HG03457 (cell line): ENCODE measurements at regions not wholly inside any gene's neighbourhood (a gene's known extent, or its start where the extent isn't known, plus 50 kb on each side); places are given as distances from the start of the nearest gene placed in this dataset.
"Not testable (repeated sequence)": the region's sequence is repeated elsewhere in the genome, so short reads cannot be mapped to it uniquely, and the experiment has no call there.

ENCODE experiments used
- ATAC-seq: cut with Tn5 transposase; IDR thresholded peaks from one replicate; pipeline ENCODE4 v1.9.1; 2021; ENCODE audit warnings: moderate number of reproducible peaks; ENCODE audit not compliant: unreplicated experiment

DNA sequence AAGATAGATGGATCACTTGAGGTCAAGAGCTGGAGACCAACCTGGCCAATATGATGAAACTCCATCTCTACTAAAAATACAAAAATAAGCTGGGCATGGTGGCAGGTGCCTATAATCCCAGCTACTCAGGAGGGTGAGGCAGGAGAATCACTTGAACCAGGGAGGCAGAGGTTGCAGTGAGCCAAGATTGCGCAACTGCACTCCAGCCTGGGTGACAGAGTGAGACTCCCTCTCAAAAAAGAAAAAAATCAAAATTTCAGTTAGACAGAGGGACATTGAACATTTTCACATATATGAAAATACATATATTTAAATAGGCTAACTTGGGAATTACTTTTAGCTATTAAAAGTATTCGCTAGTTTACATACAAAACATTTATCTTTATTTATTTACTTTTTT lies 293.6 kb upstream of the KCNH7 start:
- not testable (repeated sequence) for ATAC-seq

DNA sequence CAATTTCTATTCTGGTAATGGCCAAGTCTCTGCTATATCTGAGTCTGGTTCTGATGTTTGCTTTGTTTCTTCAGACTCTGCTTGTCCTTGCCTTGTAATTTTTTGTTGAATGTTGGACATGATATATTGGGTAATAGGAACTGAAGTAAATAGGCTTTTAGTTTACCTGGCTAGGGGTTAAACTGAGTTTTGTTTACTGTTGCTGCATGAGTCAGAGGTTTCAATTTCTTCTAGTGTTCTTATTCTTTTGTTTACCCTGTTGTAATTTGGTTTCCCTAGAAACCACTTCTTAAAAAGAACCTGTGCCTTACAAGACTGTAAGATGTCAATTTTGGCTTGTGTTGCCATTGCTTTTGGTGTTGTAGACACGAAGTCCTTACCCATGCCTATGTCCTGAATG lies 285.0 kb upstream of the KCNH7 start:
- peak; percentile 65 for ATAC-seq

DNA sequence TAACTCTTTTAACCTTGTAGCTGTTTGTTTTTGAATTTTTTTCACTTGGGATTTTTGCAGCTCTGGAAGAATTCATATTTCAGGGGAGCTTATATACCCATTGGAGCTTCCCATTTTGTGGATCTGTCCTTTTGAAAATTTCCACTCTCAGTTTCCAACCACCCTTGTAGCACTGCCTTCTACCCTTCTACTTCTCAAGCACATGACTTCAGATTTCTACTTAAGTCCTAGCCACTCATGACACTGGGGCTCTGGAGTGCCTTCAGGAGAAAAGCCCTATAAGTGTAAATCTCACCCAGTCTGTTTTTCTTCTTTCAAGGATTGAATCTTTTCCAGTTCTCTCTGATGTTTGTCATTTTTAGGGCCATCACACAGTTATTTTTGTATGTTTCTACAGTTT lies 283.7 kb upstream of the KCNH7 start:
- ATAC-seq = no peak

DNA sequence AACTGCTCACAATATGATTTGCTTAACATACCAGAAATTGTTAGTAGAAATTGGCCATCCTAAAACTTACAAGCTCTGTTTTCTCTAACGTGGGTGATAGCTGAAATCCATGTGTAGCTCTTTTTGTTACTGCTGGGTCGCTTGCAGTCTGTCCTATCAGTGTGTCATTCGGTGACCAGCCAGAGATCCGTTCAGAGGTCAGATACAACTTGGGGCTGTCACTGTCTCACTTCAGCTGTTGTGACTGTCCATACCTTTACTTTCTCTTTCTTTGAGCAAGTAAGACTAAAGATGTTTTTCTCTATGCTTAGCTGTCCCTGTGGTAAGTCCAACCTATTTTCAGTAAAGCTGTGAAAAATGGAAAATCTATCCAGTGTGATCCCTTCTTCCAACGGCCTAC lies 282.9 kb upstream of the KCNH7 start:
- no peak for ATAC-seq

DNA sequence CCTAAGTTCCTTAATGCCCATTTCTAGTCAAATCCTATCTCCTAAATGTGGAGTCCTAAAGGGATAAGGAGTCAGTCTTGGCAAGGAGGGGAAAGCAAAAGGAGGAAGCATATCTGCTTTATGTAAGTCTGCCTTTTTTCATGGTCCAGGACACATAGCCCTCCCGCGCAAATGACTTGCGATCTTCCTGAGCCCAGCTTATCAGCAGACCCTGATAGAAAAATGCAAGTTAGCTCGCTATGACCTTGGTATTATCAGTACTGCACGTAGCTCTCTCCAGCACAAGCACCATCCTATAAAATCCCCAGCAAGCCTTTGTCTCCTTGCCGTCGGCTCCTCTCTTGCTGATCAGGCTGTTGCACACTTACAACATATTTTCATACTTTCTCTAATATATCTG lies 281.4 kb upstream of the KCNH7 start:
- no peak for ATAC-seq

DNA sequence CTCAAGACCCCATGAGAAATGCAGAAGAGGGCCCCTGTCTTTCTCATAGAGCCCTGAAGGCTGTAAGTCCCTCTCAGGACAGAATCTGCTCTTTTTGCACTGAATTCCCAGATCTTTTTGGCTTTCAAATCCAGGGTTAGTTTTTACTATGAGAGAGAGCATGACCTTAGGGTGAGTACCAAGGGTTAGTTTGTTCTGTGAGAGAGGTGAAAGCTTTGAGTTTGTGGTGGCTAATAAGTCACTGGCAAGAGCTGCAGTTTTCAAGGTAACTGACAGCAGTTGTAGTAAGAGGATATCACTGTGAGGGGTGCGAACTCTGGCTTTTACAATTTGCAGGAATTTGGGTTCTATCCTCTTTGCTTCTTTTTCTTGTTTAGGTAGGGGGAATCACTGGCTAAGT lies 248.4 kb upstream of the KCNH7 start:
- no peak for ATAC-seq

DNA sequence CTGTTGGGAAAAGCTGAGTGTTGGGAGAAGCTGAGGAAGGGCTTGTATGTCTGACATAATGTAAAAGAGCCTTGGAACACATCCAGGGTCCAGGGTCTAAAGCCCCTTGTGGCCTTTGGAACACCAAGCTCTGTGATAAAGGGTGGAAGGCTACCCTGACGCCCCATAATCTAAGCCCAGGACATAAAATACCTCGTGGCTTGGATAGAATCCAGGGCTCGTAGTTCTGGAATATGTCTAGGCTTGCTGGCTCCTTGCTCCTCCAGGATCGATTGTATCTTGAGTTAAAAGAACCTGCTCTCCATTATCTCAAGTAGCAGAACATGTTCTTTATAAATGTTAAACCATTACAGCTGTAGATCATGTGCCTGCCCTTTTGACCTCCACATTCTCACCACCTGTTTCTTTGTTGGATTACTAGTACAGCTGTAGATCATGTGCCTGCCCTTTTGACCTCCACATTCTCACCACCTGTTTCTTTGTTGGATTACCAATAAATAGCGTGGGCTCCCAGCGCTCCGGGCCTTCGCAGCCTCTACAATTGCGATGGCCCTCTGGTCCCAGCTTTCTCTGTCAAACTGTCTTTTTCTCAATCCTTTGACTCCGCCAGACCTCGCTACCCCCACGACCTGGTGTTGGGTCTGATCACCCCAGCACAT lies 246.9 kb upstream of the KCNH7 start:
- not testable (repeated sequence) for ATAC-seq

DNA sequence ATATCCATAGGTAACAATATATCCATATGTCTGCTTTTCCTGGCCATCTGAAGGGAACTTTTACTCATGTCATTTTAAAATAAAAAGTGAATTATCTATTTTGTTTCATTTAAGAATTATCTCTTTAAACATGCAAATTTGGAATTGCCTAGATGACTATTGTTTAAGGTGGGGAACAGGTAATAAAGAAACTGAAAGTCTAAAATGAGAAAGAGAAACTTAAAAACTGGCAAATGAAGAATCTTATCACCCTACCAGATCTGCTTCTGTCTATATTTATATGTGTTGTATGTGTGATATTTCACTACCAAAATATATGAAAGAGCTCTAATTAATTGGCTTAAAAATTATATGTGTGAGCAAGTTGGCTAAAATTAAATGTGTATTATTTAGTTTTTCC lies 243.2 kb upstream of the KCNH7 start:
- no peak for ATAC-seq

DNA sequence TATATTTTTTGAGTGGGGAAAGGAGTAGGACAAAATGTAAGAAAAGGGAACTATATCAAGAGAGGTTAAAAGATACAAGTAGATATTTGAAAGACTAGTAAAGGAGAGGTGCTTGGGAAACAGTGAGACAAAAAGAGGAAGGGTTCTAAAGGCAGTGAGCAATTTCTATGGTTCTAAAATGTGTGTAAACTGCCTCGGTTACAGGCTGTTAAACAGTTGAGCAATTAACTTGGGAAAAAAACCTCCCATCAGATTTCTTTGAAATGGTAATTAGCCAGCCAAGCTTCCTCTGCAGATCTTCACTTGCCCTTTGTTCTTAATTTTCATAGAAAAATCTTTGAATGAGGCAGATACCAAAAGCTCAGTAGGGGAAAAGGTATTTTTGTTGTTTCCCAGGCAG lies 238.7 kb upstream of the KCNH7 start:
- ATAC-seq = no peak

DNA sequence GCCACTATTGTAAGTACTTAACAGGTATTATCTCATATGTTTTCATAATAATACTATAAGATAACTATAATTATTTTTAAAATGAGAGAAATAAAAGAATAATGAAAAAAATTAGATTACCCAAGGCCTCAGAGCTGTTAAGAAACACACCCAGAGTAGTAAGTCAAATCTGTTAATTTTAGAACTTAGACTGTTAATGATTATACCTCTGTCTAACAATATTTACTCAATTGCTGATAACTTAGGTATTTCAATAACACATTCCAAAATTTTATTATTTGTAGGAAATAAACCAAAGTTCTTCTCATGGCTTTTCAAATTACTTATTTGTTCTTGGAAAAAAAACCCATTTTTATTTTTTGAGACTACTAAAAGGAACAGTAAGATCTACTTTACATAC lies 227.5 kb upstream of the KCNH7 start:
- ATAC-seq = no peak

DNA sequence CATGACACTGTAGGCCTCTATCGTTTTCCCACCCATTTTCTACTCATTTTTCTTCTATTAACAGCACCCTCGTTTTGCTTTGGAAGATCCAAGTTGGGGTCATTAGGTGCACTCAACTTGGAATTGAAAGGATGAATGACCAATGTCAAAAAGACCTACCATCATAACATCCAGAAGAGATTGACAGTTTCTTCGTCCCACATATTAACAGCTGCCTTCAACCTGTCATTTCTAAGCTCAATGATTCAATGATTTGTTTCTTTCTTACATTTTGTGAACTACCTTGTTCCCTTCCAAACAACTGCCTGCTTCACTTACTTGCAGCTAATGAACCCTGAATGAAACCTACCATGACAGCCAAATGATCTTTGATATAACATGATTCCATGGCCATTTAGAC lies 224.0 kb upstream of the KCNH7 start:
- ATAC-seq = no peak

DNA sequence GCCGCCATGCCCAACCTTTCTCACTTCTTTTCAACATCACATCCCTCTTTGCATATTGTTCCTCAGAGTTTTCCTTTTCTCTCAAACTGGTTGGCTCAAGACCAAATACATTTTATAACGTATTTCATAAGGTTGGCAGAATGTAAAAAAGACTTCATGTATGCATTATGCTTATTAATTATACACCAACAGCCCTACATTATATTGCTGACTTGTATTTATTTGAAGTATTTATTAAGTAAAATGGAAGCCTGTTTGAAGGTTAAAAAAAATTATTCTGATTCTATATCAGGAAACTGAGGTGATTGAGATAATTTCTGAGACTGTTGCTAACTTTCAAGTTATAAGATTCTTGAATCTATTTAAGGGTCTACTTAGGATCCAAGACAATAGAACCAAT lies 208.0 kb upstream of the KCNH7 start:
- ATAC-seq = no peak

DNA sequence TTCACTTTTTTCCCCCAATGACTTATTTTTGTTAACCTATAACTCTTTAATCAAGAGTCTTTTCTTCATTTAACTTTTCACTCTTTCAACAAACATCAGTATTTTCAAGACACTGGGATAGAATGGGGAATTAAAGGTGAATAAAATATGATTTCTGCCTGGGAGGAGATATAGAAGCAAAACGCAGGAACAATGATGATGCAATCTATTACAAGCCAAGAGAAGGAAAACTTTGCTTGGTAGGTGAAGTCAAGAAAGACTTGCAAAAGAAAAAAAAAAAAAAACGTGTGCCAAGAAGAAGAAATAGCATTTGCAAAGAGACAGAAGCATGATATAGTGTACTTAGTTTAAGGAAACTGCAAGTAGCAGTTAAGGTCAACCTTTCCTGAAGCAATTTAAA lies 207.3 kb upstream of the KCNH7 start:
- ATAC-seq = no peak

DNA sequence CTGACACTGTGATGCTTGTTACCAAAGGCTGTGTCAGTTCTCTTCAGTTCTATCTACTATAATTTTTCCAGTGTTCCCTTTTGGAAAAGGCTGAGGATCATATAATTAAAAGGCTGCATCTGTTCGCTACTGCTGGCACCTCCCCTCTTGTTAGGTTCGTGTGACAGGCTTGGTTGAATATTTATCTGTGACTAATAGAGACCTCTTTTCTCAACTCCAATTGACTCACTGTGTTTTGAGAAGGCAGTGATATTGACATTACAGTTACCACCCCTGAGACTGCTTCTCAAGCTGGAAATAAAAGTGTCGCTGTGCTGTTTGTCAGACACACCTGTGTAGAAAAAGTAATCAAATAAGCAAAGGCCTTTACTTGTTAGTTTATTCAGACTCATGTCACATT lies 205.5 kb upstream of the KCNH7 start:
- ATAC-seq = no peak

DNA sequence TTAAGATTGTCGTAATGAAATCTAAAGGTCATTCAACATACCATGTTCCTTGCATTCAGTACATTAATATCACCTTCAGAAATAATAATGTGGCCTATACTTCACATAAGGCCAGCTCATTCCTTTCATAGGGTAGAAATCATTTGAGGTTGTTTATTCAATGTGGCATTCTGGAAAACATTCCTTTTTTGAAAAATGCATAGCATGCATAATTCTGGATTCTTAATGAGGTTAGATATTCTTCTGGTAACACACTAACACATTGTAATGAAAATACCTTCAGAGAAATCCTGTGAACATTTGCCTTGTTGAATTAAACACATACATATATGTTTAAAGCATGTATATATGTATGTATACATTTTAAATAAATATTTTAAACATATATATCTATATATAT lies 204.6 kb upstream of the KCNH7 start:
- ATAC-seq = no peak

DNA sequence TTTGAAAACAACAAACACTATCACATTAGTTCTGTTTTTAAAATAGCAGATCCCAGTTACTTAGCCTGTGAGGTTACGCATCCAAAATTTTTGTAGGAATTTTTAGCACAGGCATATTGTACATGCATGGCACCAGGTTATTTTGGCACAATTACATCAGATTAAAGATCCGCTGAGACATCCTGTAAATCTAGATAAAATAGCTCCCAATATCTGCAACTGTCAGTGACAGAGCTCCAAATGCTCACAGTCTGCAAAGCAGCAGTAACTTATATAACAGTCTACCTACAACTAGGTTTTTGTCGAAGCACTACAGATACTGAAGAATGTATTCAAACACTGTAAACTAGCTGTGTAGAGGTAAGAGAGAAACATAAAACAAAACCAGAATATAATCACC lies 200.7 kb upstream of the KCNH7 start:
- no peak for ATAC-seq

DNA sequence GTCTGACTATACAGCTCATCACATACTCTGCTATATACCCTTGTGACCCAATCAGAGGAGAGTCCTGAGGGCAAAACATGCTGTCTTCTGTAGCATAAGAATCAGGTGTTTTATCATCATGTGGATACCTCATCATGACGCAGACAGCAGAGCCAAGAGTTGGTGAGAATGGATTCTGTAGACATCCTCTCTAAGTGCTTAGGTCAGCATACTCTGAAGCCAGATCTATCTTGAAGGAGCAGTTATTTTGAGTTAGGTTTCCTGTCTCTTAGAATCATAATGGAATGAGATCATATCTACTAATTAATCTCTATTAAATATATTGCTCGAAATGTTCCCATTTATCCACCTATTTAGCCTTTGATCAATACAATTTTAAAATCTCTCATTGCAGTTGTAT lies 190.2 kb upstream of the KCNH7 start:
- no peak for ATAC-seq

DNA sequence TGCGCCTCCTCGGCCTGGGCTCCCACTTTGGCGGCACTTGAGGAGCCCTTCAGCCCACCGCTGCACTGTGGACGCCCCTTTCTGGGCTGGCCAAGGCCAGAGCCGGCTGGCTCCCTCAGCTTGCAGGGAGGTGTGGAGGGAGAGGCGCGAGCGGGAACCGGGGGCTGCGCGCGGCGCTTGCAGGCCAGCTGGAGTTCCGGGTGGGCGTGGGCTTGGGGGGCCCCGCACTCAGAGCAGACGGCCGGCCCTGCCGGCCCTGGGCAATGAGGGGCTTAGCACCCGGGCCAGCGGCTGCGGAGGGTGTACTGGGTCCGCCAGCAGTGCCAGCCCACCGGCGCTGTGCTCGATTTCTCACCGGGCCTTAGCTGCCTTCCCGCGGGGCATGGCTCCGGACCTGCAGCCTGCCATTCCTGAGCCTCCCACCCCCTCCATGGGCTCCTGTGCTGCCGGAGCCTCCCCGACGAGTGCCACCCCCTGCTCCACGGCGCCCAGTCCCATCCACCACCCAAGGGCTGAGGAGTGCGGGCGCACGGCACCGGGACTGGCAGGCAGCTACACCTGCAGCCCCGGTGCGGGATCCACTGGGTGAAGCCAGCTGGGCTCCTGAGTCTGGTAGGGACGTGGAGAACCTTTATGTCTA lies 187.7 kb upstream of the KCNH7 start:
- not testable (repeated sequence) for ATAC-seq

DNA sequence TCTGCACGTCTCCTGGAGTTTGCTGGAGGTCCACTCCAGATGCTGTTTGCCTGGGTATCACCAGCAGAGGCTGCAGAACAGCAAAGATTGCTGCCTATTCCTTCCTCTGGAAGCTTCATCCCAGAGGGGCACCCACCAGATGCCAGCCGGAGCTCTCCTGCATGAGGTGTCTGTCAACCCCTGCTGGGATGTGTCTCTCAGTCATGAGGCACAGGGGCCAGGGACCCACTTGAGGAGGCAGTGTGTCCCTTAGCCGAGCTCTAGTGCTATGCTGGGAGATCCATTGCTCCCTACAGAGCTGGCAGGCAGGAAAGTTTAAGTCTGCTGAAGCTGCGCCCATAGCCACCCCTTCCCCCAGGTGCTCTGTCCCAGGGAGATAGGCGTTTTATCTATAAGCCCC lies 178.3 kb upstream of the KCNH7 start:
- ATAC-seq = not testable (repeated sequence)

DNA sequence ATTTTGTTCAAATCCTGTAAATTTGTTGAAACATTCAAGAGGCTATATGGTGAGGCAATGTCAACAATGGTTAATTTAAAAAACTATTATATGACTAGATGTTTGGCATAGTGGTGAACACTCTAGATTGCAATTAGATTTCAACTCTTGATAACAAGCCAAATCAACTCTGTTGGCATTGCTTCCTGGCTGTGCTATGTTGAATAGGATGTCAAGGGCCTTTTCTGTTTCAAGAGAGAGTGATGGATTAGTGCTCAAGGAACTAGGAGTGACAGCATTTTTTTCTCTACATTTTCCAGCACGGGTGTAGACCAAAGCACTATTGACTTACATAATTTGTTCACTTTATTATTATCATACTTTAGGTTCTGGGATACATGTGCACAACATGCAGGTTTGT lies 172.4 kb upstream of the KCNH7 start:
- ATAC-seq = no peak

DNA sequence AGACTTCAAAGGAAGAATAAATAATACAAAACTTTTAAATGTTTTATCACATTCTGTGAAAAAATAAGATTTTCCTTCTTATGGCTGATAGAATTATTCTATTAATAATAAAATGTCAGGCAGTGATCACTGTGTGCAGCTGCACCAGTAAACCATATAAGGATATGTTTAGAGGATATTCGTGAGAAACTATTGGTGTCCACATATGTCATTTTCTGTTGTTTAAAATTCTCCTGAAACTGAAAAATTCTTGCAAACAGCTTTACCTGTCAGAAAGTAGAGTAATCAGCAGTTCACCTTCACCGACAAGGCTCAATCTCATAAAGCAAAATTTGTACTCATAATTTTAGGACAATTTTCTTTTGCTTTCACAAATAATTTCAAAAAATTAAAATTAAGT lies 170.1 kb upstream of the KCNH7 start:
- no peak for ATAC-seq

DNA sequence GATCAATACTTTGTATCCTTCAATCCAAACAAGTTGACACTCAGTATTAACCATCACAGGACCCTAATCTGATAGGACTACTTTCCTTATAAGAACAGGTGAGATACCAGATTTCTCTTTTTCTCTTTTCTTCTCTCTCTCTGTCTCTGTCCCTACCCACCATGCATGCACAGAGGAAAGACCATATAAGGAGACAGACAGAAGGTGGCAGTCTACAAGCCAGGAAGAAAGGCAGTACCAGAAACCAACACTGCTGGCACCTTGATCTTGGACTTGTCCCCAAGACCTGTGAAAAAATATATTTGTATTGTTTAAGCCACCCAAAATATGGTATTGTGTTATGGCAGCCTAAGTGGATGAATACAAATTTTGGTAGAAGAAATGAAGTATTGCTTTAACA lies 156.2 kb upstream of the KCNH7 start:
- no peak for ATAC-seq

DNA sequence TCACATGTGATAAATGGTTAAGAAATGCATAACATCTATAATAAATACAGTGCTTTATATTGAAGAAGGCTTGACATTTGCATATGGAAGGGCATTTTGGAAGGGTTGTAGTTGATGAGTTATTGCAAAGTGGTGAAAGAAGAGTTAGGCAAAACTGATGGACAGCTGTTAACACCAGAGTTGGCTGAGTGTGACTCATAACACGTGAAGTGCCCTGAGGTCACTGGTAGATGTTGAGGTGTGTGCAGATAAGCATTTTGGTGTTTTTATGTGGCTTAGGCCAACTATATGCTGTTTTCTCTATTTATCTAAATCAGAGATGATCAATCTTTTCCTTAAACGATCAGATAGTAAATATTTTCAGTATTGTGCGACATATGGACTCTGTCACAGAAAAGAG lies 154.3 kb upstream of the KCNH7 start:
- no peak for ATAC-seq
